ENCODE measurements at regions not wholly inside any gene's neighbourhood (a gene's known extent, or its start where the extent isn't known, plus 50 kb on each side); places are given as distances from the start of the nearest gene placed in this dataset.

DNA sequence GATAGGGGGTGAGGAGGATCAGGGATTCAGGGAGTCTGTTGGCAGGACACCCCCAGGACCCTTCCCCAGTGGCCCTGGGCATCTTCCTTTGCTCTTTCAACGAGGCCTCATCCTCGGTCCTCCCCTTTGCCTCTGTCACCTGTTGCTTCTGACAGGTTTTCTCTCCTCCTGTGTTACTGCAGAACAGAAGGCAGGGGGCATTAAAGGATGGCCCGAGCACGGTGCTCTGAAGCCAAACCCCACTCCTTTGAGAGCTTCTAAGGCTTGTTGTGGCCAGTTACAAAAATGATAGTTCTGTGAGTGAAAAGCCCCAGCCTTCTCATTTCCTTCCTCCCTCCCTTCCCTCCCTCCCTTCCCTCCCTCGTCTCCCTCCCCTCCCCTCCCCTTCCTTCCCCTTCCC, 82.5 kb downstream of the THNSL2 start:
- TF ChIP-seq, protein P1, sequence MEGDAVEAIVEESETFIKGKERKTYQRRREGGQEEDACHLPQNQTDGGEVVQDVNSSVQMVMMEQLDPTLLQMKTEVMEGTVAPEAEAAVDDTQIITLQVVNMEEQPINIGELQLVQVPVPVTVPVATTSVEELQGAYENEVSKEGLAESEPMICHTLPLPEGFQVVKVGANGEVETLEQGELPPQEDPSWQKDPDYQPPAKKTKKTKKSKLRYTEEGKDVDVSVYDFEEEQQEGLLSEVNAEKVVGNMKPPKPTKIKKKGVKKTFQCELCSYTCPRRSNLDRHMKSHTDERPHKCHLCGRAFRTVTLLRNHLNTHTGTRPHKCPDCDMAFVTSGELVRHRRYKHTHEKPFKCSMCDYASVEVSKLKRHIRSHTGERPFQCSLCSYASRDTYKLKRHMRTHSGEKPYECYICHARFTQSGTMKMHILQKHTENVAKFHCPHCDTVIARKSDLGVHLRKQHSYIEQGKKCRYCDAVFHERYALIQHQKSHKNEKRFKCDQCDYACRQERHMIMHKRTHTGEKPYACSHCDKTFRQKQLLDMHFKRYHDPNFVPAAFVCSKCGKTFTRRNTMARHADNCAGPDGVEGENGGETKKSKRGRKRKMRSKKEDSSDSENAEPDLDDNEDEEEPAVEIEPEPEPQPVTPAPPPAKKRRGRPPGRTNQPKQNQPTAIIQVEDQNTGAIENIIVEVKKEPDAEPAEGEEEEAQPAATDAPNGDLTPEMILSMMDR (IDR thresholded peaks at IDR 0.05; ENCODE audit: insufficient read depth, low read depth, low read length) = no peak
- no peak for TF ChIP-seq EZH2 (IDR thresholded peaks at IDR 0.05; ENCODE audit: insufficient read depth, low read length)
